ENCODE measurements at regions not wholly inside any gene's neighbourhood (a gene's known extent, or its start where the extent isn't known, plus 50 kb on each side); places are given as distances from the start of the nearest gene placed in this dataset.

DNA sequence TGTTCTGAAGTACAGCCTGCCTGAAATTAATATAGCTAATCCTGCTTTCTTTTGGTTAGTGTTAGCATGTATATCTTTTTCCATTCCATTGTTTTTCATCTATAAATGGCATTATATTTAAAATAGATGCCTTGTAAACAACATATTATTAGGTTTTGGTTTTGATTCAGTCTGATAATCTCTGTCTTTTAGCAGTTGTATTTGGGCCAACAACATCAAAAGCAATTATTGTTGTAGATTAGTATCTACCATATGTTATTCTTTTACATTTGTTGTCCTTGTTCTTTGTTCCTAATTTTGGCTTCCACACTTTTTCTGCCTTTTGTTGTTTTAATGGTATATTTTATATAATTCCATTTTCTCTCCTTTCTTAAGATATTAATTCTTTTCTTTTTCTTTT is 678.2 kb upstream of the PRMT6 start:
- no peak for TF ChIP-seq MYC (IDR thresholded peaks at IDR 0.05; ENCODE audit: low read depth, low read length)
- TF ChIP-seq, protein P1, sequence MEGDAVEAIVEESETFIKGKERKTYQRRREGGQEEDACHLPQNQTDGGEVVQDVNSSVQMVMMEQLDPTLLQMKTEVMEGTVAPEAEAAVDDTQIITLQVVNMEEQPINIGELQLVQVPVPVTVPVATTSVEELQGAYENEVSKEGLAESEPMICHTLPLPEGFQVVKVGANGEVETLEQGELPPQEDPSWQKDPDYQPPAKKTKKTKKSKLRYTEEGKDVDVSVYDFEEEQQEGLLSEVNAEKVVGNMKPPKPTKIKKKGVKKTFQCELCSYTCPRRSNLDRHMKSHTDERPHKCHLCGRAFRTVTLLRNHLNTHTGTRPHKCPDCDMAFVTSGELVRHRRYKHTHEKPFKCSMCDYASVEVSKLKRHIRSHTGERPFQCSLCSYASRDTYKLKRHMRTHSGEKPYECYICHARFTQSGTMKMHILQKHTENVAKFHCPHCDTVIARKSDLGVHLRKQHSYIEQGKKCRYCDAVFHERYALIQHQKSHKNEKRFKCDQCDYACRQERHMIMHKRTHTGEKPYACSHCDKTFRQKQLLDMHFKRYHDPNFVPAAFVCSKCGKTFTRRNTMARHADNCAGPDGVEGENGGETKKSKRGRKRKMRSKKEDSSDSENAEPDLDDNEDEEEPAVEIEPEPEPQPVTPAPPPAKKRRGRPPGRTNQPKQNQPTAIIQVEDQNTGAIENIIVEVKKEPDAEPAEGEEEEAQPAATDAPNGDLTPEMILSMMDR (IDR thresholded peaks at IDR 0.05; ENCODE audit: low read depth, low read length) = no peak
